ENCODE measurements at regions not wholly inside any gene's neighbourhood (a gene's known extent, or its start where the extent isn't known, plus 50 kb on each side); places are given as distances from the start of the nearest gene placed in this dataset.

- Mint-ChIP-seq H3K27me3 (no peaks in the 10 kb centered on the region), H3K9me3 (peaks cover 2% of the 10 kb centered on the region), H3K4me3 (no peak overlapping the region), H3K27ac (no peak overlapping the region), H3K36me3 (ENCODE audit: low read depth) (no peaks in the 10 kb centered on the region), H3K4me1 (ENCODE audit: low read depth) (no peaks in the 10 kb centered on the region)
- ChIA-PET CTCF (interaction anchor here (0.6 kb wide), 1 partner anchor 73 kb away, joined by 3 read pairs; no protein-coding TSS in a partner anchor), POLR2A (no interaction called here)
- intact Hi-C loops (cut with micrococcal nuclease): no loop called here
- TF ChIP-seq, protein P1, sequence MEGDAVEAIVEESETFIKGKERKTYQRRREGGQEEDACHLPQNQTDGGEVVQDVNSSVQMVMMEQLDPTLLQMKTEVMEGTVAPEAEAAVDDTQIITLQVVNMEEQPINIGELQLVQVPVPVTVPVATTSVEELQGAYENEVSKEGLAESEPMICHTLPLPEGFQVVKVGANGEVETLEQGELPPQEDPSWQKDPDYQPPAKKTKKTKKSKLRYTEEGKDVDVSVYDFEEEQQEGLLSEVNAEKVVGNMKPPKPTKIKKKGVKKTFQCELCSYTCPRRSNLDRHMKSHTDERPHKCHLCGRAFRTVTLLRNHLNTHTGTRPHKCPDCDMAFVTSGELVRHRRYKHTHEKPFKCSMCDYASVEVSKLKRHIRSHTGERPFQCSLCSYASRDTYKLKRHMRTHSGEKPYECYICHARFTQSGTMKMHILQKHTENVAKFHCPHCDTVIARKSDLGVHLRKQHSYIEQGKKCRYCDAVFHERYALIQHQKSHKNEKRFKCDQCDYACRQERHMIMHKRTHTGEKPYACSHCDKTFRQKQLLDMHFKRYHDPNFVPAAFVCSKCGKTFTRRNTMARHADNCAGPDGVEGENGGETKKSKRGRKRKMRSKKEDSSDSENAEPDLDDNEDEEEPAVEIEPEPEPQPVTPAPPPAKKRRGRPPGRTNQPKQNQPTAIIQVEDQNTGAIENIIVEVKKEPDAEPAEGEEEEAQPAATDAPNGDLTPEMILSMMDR (IDR thresholded peaks at IDR 0.05): no peak
- DNase-seq (no peak), ATAC-seq (no peak)
Observed at GRCh38 chr2:45320956-45321355, 290.1 kb downstream of the SRBD1 start.

DNA sequence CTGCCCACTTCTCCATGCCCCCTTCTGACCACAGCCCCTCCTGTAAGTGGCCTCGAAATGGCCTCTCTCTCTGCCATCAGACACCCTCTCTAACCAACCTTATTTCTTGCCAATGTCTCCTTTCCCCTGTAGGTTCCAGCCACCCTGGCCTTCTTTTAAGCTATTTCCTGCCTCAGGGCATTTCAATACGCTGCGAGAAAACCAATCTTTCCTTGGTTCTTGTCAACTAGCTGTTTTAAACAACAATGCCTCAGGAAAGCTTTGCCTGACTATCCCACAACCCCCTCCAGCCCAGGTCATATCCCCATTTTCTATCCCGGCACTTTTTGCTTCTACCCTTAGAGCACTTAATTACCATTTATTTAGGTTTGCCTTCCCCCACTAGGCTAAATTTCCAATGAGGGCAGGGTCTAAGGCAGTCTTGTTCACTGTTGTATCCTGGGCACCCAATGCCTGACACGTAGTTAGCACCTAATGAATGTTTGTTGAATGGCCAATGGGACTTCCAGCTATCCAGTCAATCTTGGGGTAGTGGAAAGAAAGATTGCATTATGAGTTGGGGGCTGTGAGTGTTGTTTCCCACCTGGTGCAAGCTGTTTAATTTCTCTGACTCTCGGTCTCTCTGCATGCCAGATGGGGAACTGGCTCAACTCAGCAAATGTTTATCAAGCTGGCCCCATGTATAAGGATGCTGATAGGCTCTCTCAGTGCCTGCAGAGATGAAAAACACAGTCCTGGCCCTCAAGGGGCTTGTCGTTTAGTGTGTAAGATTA, 291.2 kb downstream of the SRBD1 start:
- ATAC-seq: no peak
- no peak overlapping the region for H3K4me3 Mint-ChIP-seq
- TF ChIP-seq, protein P1 (IDR thresholded peaks at IDR 0.05): no peak
- POLR2A ChIA-PET: no interaction called here
- H3K9me3 Mint-ChIP-seq: peaks cover 2% of the 10 kb centered on the region
- CTCF ChIA-PET: interaction anchor here (0.6 kb wide), 1 partner anchor 72 kb away, joined by 3 read pairs; no protein-coding TSS in a partner anchor
- intact Hi-C loops (cut with micrococcal nuclease): no loop called here
- no peak overlapping the region for H3K27ac Mint-ChIP-seq
- no peaks in the 10 kb centered on the region for H3K27me3 Mint-ChIP-seq
- no peaks in the 10 kb centered on the region for H3K4me1 Mint-ChIP-seq (ENCODE audit: low read depth)
- DNase-seq: no peak
- H3K36me3 Mint-ChIP-seq (ENCODE audit: low read depth): no peaks in the 10 kb centered on the region

DNA sequence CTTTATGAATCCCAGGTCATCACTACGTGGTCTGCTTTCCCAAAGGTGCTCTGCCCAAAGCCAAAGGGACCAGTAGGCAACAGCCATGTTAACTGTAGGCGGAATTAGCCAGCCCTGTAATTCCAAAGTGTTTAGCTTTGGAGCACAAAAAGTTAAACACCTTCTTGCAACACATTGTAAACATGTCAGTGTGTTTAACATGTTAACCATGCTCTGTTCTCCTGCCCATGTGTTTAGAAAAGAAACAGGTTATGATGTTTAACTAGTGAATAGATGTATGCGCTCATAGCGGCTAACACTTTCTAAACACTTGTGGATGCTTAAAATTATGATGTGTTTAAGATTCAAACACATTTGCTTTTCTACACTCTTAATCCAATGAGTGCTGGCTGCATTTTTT, 292.4 kb downstream of the SRBD1 start:
- no peak for ATAC-seq
- TF ChIP-seq, protein P1 (IDR thresholded peaks at IDR 0.05): no peak
- H3K27ac Mint-ChIP-seq: no peak overlapping the region
- no peak overlapping the region for H3K4me3 Mint-ChIP-seq
- intact Hi-C loops (cut with micrococcal nuclease): no loop called here
- DNase-seq: no peak
- H3K9me3 Mint-ChIP-seq: no peaks in the 10 kb centered on the region
- CTCF ChIA-PET: no interaction called here
- H3K36me3 Mint-ChIP-seq (ENCODE audit: low read depth): no peaks in the 10 kb centered on the region
- no peaks in the 10 kb centered on the region for H3K27me3 Mint-ChIP-seq
- no peaks in the 10 kb centered on the region for H3K4me1 Mint-ChIP-seq (ENCODE audit: low read depth)
- POLR2A ChIA-PET: no interaction called here

- TF ChIP-seq, protein P1 (IDR thresholded peaks at IDR 0.05): no peak
- Mint-ChIP-seq H3K4me1 (ENCODE audit: low read depth) (no peaks in the 10 kb centered on the region), H3K4me3 (no peak overlapping the region), H3K27me3 (no peaks in the 10 kb centered on the region), H3K27ac (no peak overlapping the region), H3K9me3 (no peaks in the 10 kb centered on the region), H3K36me3 (ENCODE audit: low read depth) (no peaks in the 10 kb centered on the region)
- ATAC-seq: no peak
- intact Hi-C loops (cut with micrococcal nuclease): no loop called here
- CTCF ChIA-PET: no interaction called here
- DNase-seq: no peak
- POLR2A ChIA-PET: no interaction called here
Observed at GRCh38 chr2:45316576-45317338, 294.3 kb downstream of the SRBD1 start.

DNA sequence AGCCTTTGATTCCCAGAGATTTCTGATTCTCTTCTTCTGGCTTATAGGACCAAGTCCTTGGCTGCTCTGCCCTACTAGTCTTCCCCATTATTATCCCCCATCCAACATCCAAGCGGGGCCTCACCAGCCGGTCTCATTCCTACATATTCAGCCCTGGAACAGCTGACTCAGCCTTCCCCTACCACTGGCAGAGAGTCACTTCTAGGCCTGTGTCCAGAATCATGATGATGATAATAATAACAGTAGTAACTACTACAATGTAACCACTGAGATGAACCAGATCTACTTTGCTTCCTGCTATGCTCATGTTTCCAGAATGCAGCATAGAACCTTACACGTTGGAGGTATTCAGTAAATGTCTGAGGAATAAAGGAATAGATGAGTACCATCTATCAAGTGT, 295.2 kb downstream of the SRBD1 start:
- TF ChIP-seq, protein P1 (IDR thresholded peaks at IDR 0.05): no peak
- Mint-ChIP-seq H3K27ac (no peak overlapping the region), H3K4me3 (no peak overlapping the region), H3K36me3 (ENCODE audit: low read depth) (no peaks in the 10 kb centered on the region), H3K4me1 (ENCODE audit: low read depth) (no peaks in the 10 kb centered on the region), H3K9me3 (no peaks in the 10 kb centered on the region), H3K27me3 (no peaks in the 10 kb centered on the region)
- DNase-seq: no peak
- ChIA-PET POLR2A (no interaction called here), CTCF (no interaction called here)
- no peak for ATAC-seq
- intact Hi-C loops (cut with micrococcal nuclease): no loop called here
